ENCODE measurements at regions not wholly inside any gene's neighbourhood (a gene's known extent, or its start where the extent isn't known, plus 50 kb on each side); places are given as distances from the start of the nearest gene placed in this dataset.
A peak's percentile ranks its signal among the peaks of the same experiment; 100 is the strongest.

GRCh38 chr3:81237181-81237580, 524.3 kb downstream of the GBE1 start:
- no peak overlapping the region for H3K4me3 ChIP-seq (ENCODE audit: low read depth, low read length)
- DNase-seq (ENCODE audit: low read depth): no peak
- TF ChIP-seq CTCF (IDR thresholded peaks at IDR 0.05; ENCODE audit: insufficient read depth, low read length): no peak

GRCh38 chr3:81218023-81218422, 543.4 kb downstream of the GBE1 start:
- peak; percentile 58 for DNase-seq (ENCODE audit: low read depth)
- no peak overlapping the region for H3K4me3 ChIP-seq (ENCODE audit: low read depth, low read length)
- peak; percentile 71 for TF ChIP-seq CTCF (IDR thresholded peaks at IDR 0.05; ENCODE audit: insufficient read depth, low read length)

- TF ChIP-seq CTCF (IDR thresholded peaks at IDR 0.05; ENCODE audit: insufficient read depth, low read length): no peak
- DNase-seq (ENCODE audit: low read depth): no peak
- H3K4me3 ChIP-seq (ENCODE audit: low read depth, low read length): no peak overlapping the region
Measured at GRCh38 chr3:81217101-81217500, 544.3 kb downstream of the GBE1 start.

GRCh38 chr3:81216192-81216591, 545.3 kb downstream of the GBE1 start:
- no peak overlapping the region for H3K4me3 ChIP-seq (ENCODE audit: low read depth, low read length)
- no peak for TF ChIP-seq CTCF (IDR thresholded peaks at IDR 0.05; ENCODE audit: insufficient read depth, low read length)
- DNase-seq (ENCODE audit: low read depth): peak; percentile 64

GRCh38 chr3:81214631-81215030, 546.8 kb downstream of the GBE1 start:
- DNase-seq (ENCODE audit: low read depth): no peak
- no peak for TF ChIP-seq CTCF (IDR thresholded peaks at IDR 0.05; ENCODE audit: insufficient read depth, low read length)
- H3K4me3 ChIP-seq (ENCODE audit: low read depth, low read length): no peak overlapping the region

- TF ChIP-seq CTCF (IDR thresholded peaks at IDR 0.05; ENCODE audit: insufficient read depth, low read length): no peak
- no peak overlapping the region for H3K4me3 ChIP-seq (ENCODE audit: low read depth, low read length)
- no peak for DNase-seq (ENCODE audit: low read depth)
Measured at GRCh38 chr3:81199587-81199986, 561.9 kb downstream of the GBE1 start.

GRCh38 chr3:81198756-81199155, 562.7 kb downstream of the GBE1 start:
- TF ChIP-seq CTCF (IDR thresholded peaks at IDR 0.05; ENCODE audit: insufficient read depth, low read length): no peak
- DNase-seq (ENCODE audit: low read depth): peak; percentile 19
- no peak overlapping the region for H3K4me3 ChIP-seq (ENCODE audit: low read depth, low read length)
